GM13977 (cell line): ENCODE measurements at regions not wholly inside any gene's neighbourhood (a gene's known extent, or its start where the extent isn't known, plus 50 kb on each side); places are given as distances from the start of the nearest gene placed in this dataset.
"Not testable (repeated sequence)": the region's sequence is repeated elsewhere in the genome, so short reads cannot be mapped to it uniquely, and the experiment has no call there.

ENCODE experiments used
- DNase-seq: peaks from one replicate; pipeline ENCODE4 v3.0.0; 2012; ENCODE audit warnings: low spot score
- CTCF ChIP-seq: IDR thresholded peaks from 2 replicates; pipeline ENCODE4 v1.5.1; 2012; ENCODE audit warnings: mild to moderate bottlenecking, control low read depth; ENCODE audit not compliant: insufficient read depth; ENCODE audit errors: extremely low read depth, missing control alignments
- in situ Hi-C: fragments of 300-500 bp; cut with MboI; formaldehyde crosslinking; loops from one replicate; pipeline ENCODE4 v1.12.0; 2022; ENCODE audit warnings: low sequenced_read_pairs, low pct_unique_long_range_greater_than_20kb, mixed read lengths, inconsistent platforms; ENCODE audit not compliant: unreplicated experiment

GRCh38 chr16:47815655-47816054 is 340.1 kb downstream of the ABCC12 start:
- TF ChIP-seq CTCF: no peak
- in situ Hi-C loops: no loop called here
- DNase-seq: no peak

GRCh38 chr16:47811758-47812157 is 344.0 kb downstream of the ABCC12 start:
- in situ Hi-C loops, DNase-seq: not testable (repeated sequence)

DNA sequence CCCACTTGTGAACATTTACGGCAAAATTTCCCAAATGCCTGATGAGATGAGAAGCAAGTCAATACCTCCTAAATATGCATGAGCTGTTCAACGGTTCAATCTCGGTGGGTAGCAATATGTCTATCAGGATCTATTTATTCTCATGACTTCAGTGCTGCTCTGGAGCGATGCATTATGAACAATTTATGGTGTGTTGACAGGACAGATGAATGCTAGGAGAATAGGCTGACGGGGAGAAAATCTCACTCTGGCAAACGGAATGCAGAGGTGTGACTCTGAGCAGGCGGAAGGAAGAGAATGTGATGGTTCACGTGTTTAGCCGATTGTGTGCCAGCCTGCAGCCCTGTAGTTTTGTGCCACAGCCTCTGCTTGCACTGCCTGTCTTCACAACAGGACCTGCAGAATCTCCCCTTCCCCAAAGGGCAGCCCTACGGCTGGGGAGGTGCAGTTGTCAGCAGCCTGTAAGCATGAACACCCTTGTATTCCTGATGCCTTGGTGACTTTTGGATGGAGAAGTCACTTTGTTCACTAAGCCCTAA is 345.2 kb downstream of the PHKB start:
- in situ Hi-C loops: no loop called here

GRCh38 chr16:47787696-47788095 is 326.6 kb downstream of the PHKB start:
- no peak for DNase-seq
- in situ Hi-C loops: no loop called here
- no peak for TF ChIP-seq CTCF

More for the DNA sequence above, 345.2 kb downstream of the PHKB start:
- no peak for DNase-seq
- no peak for TF ChIP-seq CTCF

DNA sequence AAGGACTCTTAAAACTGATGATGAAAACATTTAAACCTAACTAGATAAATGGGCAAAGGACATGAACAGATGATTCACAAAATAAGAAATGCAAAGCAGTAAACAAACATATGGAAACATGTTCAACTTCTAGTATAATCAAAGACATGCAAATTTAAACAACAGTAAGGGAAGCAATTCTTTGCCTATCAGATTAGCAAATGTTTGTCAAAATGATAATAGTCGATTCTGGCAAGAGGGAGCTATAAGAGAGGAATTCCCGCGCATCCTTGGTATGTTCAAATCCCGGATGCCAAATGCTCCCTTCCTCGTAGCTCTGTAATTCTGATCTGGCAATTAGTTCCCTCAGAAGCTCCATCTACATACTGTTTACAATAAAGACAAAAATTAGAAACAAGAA is 320.5 kb downstream of the PHKB start:
- TF ChIP-seq CTCF: no peak
- in situ Hi-C loops: no loop called here
- DNase-seq: no peak

GRCh38 chr16:47780213-47780875 is 319.2 kb downstream of the PHKB start:
- no peak for DNase-seq
- in situ Hi-C loops: no loop called here

More at GRCh38 chr16:47780213-47780875, 319.2 kb downstream of the PHKB start:
- no peak for TF ChIP-seq CTCF
